Activated naive CD4-positive, alpha-beta T cell treated with anti-CD3 and anti-CD28 coated beads, Interleukin-2, amount 50 U/mL, for 16 hours (primary cell): ENCODE measurements at regions not wholly inside any gene's neighbourhood (a gene's known extent, or its start where the extent isn't known, plus 50 kb on each side); places are given as distances from the start of the nearest gene placed in this dataset.
"Not testable (repeated sequence)": the region's sequence is repeated elsewhere in the genome, so short reads cannot be mapped to it uniquely, and the experiment has no call there.

ENCODE experiments used
- DNase-seq: peaks from one replicate; pipeline ENCODE4 v3.0.0-alpha.2; 2020

- no peak for DNase-seq
Observed at GRCh38 chr21:34220556-34221195, 143.1 kb upstream of the KCNE2 start.

GRCh38 chr21:34221331-34222030 is 142.3 kb upstream of the KCNE2 start:
- DNase-seq, result no peak

- no peak for DNase-seq
Observed at GRCh38 chr21:34222031-34222335, 141.8 kb upstream of the KCNE2 start.

DNA sequence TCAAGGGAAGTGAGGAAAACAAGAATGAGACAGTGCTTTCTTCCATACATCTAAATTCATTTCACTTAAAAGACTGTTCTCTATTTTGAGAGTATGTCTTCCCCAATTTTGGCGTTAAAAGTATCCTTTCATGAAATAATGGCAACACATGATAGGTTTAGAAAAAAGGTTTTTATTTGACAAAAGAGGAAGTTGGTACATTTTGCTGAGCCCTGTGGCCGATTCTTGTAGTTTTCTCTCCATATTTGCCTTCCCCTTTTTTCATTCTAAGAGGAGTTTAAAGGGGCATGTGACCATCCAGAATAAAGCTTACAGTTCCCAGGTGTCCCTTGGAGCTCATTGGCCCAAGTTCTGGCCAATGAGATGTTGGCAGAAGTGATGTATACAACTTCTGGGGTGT is 140.4 kb upstream of the KCNE2 start:
- no peak for DNase-seq

DNA sequence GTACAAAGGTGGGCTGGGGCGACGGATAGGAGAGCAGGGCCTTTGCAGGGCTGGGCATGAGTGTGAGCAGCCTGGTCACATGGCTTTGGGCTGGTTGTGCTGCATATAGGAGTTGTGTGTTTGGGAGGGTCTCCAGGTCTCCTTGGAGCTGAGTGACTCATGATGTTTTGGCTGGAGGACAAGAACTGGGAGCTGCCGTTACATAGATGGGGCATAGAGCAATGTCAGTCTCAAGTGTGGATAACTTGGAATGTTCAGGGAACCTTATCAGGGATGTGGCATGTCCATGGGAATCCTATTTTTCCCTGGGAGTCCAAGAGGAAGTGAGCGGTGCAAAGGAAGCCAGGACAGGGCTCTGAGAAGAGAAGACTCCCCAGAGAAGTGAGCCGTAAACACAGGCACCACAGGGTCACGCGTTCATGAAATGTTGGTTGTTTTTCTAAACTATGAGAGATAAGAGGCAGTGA is 136.4 kb upstream of the KCNE2 start:
- DNase-seq, result no peak

DNA sequence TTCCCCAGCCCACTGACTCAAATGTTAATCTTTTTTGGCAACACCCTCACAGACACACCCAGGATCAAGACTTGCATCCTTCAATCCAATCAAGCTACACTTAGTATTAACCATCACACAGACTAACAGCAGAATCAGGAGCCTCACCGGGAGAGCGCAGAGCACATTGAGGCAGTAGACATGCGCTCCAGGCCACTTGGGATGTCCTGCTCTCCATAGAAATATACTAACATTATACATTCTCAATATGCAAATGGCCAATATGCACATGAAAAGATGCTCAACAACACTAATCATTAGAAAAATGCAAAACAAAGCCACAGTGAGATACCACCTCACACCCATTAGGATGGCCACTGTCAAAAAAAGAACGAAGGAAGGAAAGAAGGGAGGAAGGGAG is 135.0 kb upstream of the KCNE2 start:
- DNase-seq, result no peak

GRCh38 chr21:34229353-34229752 is 134.5 kb upstream of the KCNE2 start:
- no peak for DNase-seq

GRCh38 chr21:34233741-34234140 is 130.1 kb upstream of the KCNE2 start:
- DNase-seq, result not testable (repeated sequence)

- no peak for DNase-seq
Observed at GRCh38 chr21:34235514-34235913, 128.3 kb upstream of the KCNE2 start.

DNA sequence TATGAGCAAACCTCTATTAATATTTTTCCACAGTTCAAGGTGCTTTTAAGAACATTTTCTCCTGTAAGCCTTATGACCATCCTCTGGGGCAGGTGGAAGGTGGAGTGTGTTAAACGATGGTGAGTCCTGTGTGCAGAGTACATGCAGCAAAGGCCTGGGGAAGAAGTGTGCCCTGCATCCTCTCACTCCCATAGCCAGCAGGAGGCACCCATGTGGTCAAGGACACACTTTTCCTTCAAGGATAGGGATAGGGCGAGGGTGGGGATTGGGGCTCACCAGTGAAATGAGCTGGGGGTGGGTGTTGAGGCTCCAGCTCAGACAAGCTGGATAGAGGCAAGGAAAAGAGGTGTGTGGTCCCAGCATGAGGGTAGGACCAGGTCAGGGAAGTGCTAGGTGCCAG is 120.8 kb upstream of the KCNE2 start:
- DNase-seq, result no peak

DNA sequence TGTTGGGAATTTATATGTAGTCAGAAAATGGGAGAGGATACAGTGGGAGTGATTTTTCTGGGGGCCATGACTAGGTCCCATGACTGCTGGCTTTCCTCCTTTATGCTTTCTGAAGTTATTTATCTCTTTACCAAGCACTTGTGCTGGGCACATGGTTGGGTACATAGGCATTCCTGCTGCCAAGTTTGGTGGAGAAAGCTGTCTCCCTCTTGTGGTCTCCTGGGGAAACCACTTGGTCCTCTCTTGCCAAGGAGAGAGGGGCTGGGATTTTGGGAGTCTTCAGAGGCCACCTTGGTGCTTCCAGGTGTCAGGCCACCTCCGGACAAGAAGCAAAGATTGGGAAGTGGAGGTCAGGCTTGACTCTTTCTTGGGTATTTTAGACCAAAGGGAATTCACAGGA is 120.2 kb upstream of the KCNE2 start:
- DNase-seq, result peak; percentile 13

DNA sequence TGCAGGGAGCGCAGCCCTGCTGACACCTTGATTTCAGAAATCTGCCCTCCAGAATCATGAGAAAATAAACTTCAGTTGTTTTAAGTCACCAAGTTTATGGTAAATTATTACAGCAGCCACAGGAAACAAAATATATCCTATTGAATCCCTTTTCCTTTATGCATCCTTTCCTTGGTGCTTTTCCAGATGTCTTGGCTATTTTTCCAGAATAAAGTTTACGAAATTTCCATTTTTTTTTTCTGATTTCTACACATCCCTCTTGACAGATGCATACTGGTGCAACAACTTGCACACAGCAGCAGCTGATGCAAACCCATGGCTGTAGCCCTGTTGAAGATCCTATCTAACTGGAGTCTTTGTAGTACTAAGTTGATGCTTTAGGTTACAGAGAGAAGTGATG is 111.1 kb upstream of the KCNE2 start:
- no peak for DNase-seq

DNA sequence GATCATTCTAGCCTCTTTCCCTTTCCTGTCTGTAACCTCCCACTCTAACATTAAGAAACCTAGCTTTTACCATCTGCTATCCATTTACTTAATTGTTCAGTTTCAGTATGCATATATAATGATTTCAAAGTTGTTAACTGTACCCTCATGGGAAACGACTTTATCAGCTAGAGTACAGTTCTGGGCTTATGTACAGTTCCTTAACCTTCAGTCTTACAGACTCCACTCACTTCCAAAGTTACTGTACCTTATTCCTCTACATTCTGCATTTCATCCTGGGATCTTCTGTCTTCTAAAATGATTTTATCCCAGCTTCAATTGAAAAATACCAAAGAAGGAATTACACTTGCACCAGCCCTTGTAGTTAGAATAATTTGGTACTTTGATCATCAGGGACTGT is 108.7 kb upstream of the KCNE2 start:
- no peak for DNase-seq

GRCh38 chr21:34260277-34261008 is 103.4 kb upstream of the KCNE2 start:
- no peak for DNase-seq

GRCh38 chr21:34261841-34262468 is 101.9 kb upstream of the KCNE2 start:
- DNase-seq, result no peak

DNA sequence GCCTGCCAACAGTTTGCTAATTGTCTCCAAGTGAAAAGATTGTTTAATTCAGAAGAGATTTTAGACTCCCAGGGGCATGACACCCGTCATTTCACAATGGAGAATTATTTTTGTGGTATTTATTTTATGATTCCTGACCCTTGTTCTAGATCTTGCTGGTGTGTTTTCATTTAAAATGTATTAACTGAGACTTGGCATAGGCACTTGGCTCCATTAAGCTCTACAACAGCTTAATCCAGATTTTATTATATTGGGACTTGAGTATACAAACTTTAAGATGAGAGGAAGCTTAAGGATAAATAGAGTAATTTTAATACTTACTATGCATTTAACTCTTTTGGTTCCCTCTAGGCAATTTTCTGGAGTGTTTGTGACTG is 101.3 kb upstream of the KCNE2 start:
- no peak for DNase-seq

DNA sequence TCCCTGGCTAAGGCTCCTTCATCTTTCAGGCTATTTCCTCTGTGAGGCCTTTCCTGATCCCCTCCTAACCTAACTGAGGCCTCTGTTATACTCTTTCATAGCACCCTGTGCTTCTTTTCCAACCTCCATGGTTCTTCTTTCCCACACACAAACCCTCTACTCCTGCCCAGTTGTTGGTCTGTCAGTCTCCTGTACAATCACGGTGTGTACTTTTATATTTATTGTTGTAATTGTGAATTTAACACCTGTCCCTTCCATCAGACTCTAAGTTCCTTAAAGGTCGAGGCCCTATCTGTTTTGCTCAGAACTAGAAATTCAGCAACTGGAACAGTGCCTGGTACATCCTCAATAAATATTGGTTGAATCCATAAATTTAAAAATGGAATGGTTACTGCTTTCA is 100.2 kb upstream of the KCNE2 start:
- no peak for DNase-seq

GRCh38 chr21:34266351-34266750 is 97.5 kb upstream of the KCNE2 start:
- no peak for DNase-seq

DNA sequence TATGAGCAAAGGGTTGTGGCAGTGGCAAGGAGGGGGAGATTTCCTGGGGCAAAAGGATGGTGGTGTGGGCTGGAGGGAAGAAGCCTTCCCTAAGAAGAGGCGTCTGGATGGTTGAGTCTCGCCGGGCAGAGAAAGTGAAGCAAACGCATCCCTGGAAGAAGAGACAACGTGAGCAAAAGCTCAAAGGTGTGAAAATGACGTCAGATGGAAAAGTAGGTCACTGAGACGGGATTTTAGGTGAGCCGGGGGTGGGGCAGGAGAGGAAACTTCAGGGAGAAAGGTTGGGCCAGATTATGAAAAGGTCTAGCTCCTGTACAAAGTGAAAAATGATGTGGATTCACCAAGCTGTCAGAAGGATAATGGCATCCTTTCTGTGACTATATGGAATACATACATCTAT is 95.3 kb upstream of the KCNE2 start:
- no peak for DNase-seq

DNA sequence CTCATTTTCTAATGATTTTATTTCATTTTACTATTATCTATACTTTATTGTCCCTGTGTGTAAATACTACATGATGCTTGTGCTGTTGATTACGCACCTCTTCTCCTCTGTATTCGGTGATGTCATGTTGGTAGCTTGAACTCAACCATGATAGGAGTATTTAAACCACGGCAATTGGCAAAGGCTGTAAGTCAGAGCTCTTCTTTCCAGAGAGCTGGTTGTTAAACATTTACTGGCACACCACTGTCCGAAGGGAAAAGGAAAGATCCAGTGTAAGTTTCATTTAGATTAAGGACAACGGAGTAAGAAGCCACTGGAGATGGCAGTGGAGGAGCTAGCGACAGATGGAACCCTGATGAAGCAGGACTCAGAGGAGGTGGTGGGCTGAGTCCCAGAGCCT is 93.4 kb upstream of the KCNE2 start:
- no peak for DNase-seq

DNA sequence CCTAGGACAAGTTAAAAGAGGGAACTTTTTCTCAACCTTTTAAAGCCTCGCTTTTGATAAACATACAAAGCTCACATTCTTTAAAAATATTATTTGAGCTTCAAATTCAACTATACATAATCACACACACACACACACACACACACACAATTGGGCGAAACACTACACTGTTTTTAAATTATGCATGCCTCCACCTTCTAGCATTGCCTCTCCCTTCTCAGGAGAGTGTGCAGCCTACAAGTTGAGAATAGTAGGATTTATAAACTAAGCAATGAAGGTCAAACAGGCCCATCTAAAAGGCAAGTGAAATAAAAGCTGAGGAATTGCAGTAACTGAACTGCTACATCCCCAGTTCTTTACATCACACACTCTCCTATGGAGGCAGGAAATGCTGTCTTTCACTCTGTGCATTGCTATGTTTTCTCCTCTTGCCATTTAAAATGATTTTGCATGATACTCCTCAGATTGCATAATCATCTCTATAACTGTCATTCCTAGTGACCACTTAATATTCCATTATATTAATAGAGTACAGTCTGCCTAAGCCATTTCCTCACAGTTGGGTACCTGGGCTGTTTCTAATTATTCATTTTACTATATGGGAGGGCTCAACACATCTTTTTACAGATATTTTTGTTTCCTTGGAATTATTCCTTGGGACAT is 92.5 kb upstream of the KCNE2 start:
- no peak for DNase-seq

DNA sequence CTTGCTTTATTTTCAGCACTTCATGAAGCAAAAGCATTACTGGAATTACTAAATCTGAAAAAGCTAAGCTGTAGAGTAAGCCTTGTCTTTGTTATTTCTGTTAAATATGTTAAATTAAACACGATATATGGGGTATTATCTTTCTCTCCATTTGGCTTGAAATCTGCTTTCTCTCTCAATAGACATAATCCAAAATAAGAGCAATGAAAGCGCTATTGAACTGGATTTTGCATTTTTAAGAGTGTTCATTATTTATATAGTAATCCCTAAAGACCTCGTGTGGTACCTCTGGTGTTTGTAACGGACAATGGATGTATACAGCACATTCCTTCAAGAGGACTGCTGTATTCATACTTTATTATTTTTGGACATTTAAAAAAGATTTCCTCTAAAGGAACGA is 91.5 kb upstream of the KCNE2 start:
- no peak for DNase-seq

DNA sequence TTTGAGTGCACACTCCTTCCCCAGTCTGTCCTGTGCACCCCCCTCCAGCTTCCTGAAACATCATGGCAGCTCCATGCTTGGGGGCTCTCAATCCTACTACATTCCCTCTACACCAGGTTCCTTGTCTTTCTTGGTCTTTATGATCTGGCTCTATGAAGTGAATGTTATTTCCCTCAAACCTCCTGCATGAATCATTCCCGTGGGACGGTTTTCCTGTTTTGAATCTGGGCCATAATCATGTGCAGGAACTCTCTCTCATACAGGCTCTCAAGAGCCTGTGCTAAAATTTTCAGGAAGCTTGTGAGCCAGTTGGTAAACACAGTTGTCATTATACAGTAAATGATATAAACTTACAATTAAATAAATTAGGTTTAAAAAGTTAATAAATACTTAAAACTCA is 89.8 kb upstream of the KCNE2 start:
- no peak for DNase-seq
